GM19324 (cell line): ENCODE measurements at regions not wholly inside any gene's neighbourhood (a gene's known extent, or its start where the extent isn't known, plus 50 kb on each side); places are given as distances from the start of the nearest gene placed in this dataset.

ENCODE experiments used
- ATAC-seq: cut with Tn5 transposase; IDR thresholded peaks from one replicate; pipeline ENCODE4 v1.9.1; 2021; ENCODE audit warnings: mild to moderate bottlenecking, moderate library complexity; ENCODE audit not compliant: unreplicated experiment, low FRiP score

- ATAC-seq: no peak
These were observed 52.4 kb upstream of the GNAI1 start for GRCh38 chr7:80082213-80082612.

- no peak for ATAC-seq
These were observed 55.7 kb upstream of the GNAI1 start for GRCh38 chr7:80078886-80079285.

GRCh38 chr7:80078159-80078731 is 56.4 kb upstream of the GNAI1 start:
- no peak for ATAC-seq

GRCh38 chr7:80070391-80070790 is 64.2 kb upstream of the GNAI1 start:
- ATAC-seq: no peak

GRCh38 chr7:80066639-80067038 is 68.0 kb upstream of the GNAI1 start:
- ATAC-seq: no peak

- ATAC-seq: no peak
These were observed 70.8 kb upstream of the GNAI1 start for GRCh38 chr7:80063834-80064233.

GRCh38 chr7:80060218-80060806 is 74.3 kb upstream of the GNAI1 start:
- ATAC-seq: no peak

- no peak for ATAC-seq
These were observed 77.1 kb upstream of the GNAI1 start for GRCh38 chr7:80057488-80057887.

- no peak for ATAC-seq
These were observed 80.3 kb upstream of the GNAI1 start for GRCh38 chr7:80054356-80054755.

- no peak for ATAC-seq
These were observed 81.5 kb upstream of the GNAI1 start for GRCh38 chr7:80053124-80053523.

GRCh38 chr7:80047856-80048459 is 86.7 kb upstream of the GNAI1 start:
- ATAC-seq: no peak

GRCh38 chr7:80047032-80047431 is 87.6 kb upstream of the GNAI1 start:
- ATAC-seq: no peak

- ATAC-seq: no peak
These were observed 89.8 kb upstream of the GNAI1 start for GRCh38 chr7:80044796-80045195.

GRCh38 chr7:80040752-80041151 is 93.9 kb upstream of the GNAI1 start:
- ATAC-seq: no peak

- ATAC-seq: no peak
These were observed 94.3 kb upstream of the GNAI1 start for GRCh38 chr7:80040335-80040734.

GRCh38 chr7:80039251-80039884 is 95.3 kb upstream of the GNAI1 start:
- ATAC-seq: no peak

GRCh38 chr7:80037689-80038088 is 96.9 kb upstream of the GNAI1 start:
- no peak for ATAC-seq

- no peak for ATAC-seq
These were observed 98.5 kb upstream of the GNAI1 start for GRCh38 chr7:80036107-80036506.

GRCh38 chr7:80028717-80029116 is 105.9 kb upstream of the GNAI1 start:
- no peak for ATAC-seq

- no peak for ATAC-seq
These were observed 106.9 kb upstream of the GNAI1 start for GRCh38 chr7:80027611-80028173.

- no peak for ATAC-seq
These were observed 107.9 kb upstream of the GNAI1 start for GRCh38 chr7:80026766-80027165.
